Endothelial cell of umbilical vein (primary cell): ENCODE measurements at regions not wholly inside any gene's neighbourhood (a gene's known extent, or its start where the extent isn't known, plus 50 kb on each side); places are given as distances from the start of the nearest gene placed in this dataset.

Source experiments
- BruUV-seq: library from RNA; stranded (reverse); fragments of 400-500 nt; replicated peaks from 2 replicates; lab custom pipeline; 2021; lab: Mats Ljungman, UMichigan
- CTCF ChIA-PET: fragments of 300-600, 350-600 bp; sonication (Branson Sonifier 250); formaldehyde crosslinking; loops from one replicate; lab custom pipeline; 2021; ENCODE audit warnings: antibody characterized with exemption, inconsistent platforms; lab: Charles Lee
- POLR2A ChIA-PET: fragments of 300-600, 350-600 bp; sonication (Branson Sonifier 250); formaldehyde crosslinking; loops from one replicate; lab custom pipeline; 2021; ENCODE audit warnings: antibody characterized with exemption, inconsistent platforms; lab: Charles Lee
- DNase-seq: peaks from one replicate; pipeline ENCODE4 v3.0.0-alpha.2; 2011; ENCODE audit warnings: low read depth, low spot score
- FAIRE-seq: peaks from 2 replicates; lab custom pipeline; 2011; peaks lifted over from hg19 to GRCh38; lab: Jason Lieb, UNC
- H2AFZ ChIP-seq: 2 replicates; pipeline ENCODE4 v1.6.0; 2012; ENCODE audit warnings: low read depth, low read length, control low read depth, inconsistent platforms
- H3K27ac ChIP-seq: 2 replicates; pipeline ENCODE4 v1.5.1; 2011; ENCODE audit warnings: low read depth, mild to moderate bottlenecking, control low read depth, low read length, moderate library complexity; ENCODE audit not compliant: insufficient read depth
- H3K27me3 ChIP-seq, 2 experiments: 2 replicates each; pipeline versions ENCODE4 v1.6.0 to v1.6.1; 2011; ENCODE audit warnings: low read length in 2 of 2, mixed read lengths in 1 of 2; ENCODE audit not compliant: control insufficient read depth in 2 of 2, insufficient read depth in 2 of 2
- H3K36me3 ChIP-seq, 2 experiments: 2 replicates in 1 of 2; 3 replicates in 1 of 2; pipeline ENCODE4 v1.5.1; 2011; ENCODE audit warnings: low read length in 2 of 2, mild to moderate bottlenecking in 1 of 2, moderate library complexity in 1 of 2; ENCODE audit not compliant: control insufficient read depth in 2 of 2, insufficient read depth in 2 of 2; ENCODE audit errors: extremely low read depth in 1 of 2
- H3K4me1 ChIP-seq: 3 replicates; pipeline ENCODE4 v1.5.1; 2011; ENCODE audit warnings: mild to moderate bottlenecking, low read length; ENCODE audit not compliant: control insufficient read depth, insufficient read depth; ENCODE audit errors: extremely low read depth
- H3K4me2 ChIP-seq: 2 replicates; pipeline ENCODE4 v1.6.1; 2011; ENCODE audit warnings: low read length, control low read depth, mixed read lengths; ENCODE audit not compliant: insufficient read depth
- H3K4me3 ChIP-seq, 3 experiments: fragments of 200-600 bp in 1 of 3; sonication (generic), shearing (Covaris generic) in 1 of 3; replicated peaks in 1 of 3; 2 replicates each; pipeline ENCODE4 v1.5.1; 2011 to 2016; ENCODE audit warnings: control low read depth in 3 of 3, low read length in 3 of 3, mild to moderate bottlenecking in 2 of 3, inconsistent platforms in 1 of 3, low read depth in 1 of 3, moderate library complexity in 1 of 3; ENCODE audit not compliant: insufficient read depth in 1 of 3
- H3K79me2 ChIP-seq: 2 replicates; pipeline ENCODE4 v1.6.0; 2012; ENCODE audit warnings: low read length, inconsistent platforms; ENCODE audit not compliant: control insufficient read depth, insufficient read depth
- H3K9ac ChIP-seq: replicated peaks from 2 replicates; pipeline ENCODE3; 2011; ENCODE audit warnings: low read length, control low read depth; ENCODE audit not compliant: insufficient read depth; ENCODE audit errors: extremely low read depth
- H3K9me1 ChIP-seq: replicated peaks from 3 replicates; pipeline ENCODE4 v1.6.0; 2011; ENCODE audit warnings: mild to moderate bottlenecking, low read length; ENCODE audit not compliant: control insufficient read depth, insufficient read depth; ENCODE audit errors: extremely low read depth
- H3K9me3 ChIP-seq: replicated peaks from 2 replicates; pipeline ENCODE4 v1.5.1; 2012; ENCODE audit warnings: low read length, inconsistent platforms; ENCODE audit not compliant: control insufficient read depth, insufficient read depth
- H4K20me1 ChIP-seq: replicated peaks from 2 replicates; pipeline ENCODE3; 2011; ENCODE audit warnings: mild to moderate bottlenecking, low read length; ENCODE audit not compliant: control insufficient read depth, insufficient read depth; ENCODE audit errors: extremely low read depth
- CTCF ChIP-seq, 2 donors: IDR thresholded peaks; 1 replicate in 1 of 2; 2 replicates in 1 of 2; pipeline ENCODE4 v1.5.1; 2011; ENCODE audit warnings: low read length in 2 of 2, mild to moderate bottlenecking in 2 of 2, moderate library complexity in 2 of 2, control low read depth in 1 of 2, inconsistent platforms in 1 of 2, low read depth in 1 of 2; ENCODE audit not compliant: insufficient read depth in 1 of 2; ENCODE audit errors: extremely low read depth in 1 of 2
- EZH2 ChIP-seq: IDR thresholded peaks from 2 replicates; pipeline ENCODE4 v1.6.1; 2012; ENCODE audit warnings: borderline replicate concordance, low read depth, mild to moderate bottlenecking, moderate library complexity, low read length, inconsistent platforms; ENCODE audit not compliant: severe bottlenecking
- FOS ChIP-seq: IDR thresholded peaks from 2 replicates; pipeline ENCODE4 v1.6.1; 2011; ENCODE audit warnings: mild to moderate bottlenecking, low read length, moderate library complexity, borderline replicate concordance; ENCODE audit not compliant: insufficient read depth
- GATA2 ChIP-seq: IDR thresholded peaks from 2 replicates; pipeline ENCODE4 v1.7.0; 2011; ENCODE audit warnings: low read depth, mild to moderate bottlenecking, moderate library complexity, mixed read lengths, low read length; ENCODE audit not compliant: insufficient read length, insufficient read depth
- JUN ChIP-seq: IDR thresholded peaks from 2 replicates; pipeline ENCODE4 v1.6.1; 2011; ENCODE audit warnings: borderline replicate concordance, low read depth; ENCODE audit not compliant: insufficient read length, insufficient read depth
- MAX ChIP-seq: IDR thresholded peaks from 2 replicates; pipeline ENCODE4 v1.6.1; 2011; ENCODE audit not compliant: insufficient read depth, insufficient read length
- MYC ChIP-seq: IDR thresholded peaks from one replicate; pipeline ENCODE4 v1.6.1; 2011; ENCODE audit warnings: mild to moderate bottlenecking, low read depth, low read length
- POLR2A ChIP-seq: IDR thresholded peaks from 2 replicates; pipeline ENCODE4 v1.6.1; 2012; ENCODE audit warnings: low read depth, mild to moderate bottlenecking, control low read depth, low read length
- POLR2AphosphoS5 ChIP-seq: IDR thresholded peaks from 2 replicates; pipeline ENCODE4 v1.6.1; 2012; ENCODE audit warnings: low read depth, mild to moderate bottlenecking, control low read depth, low read length, moderate library complexity; ENCODE audit not compliant: insufficient read depth
- dilution Hi-C: fragments of 300-500 bp; cut with MboI; formaldehyde crosslinking; loops from one replicate; pipeline ENCODE4 v1.15.0; 2019; ENCODE audit warnings: low sequenced_read_pairs; ENCODE audit not compliant: extremely low pct_ligation_motif_present
- intact Hi-C: fragments of 100-400 bp; cut with micrococcal nuclease; formaldehyde crosslinking; loops from one replicate; pipeline ENCODE4 v1.10.0; 2022

GRCh38 chr5:136613230-136613629, 247.9 kb upstream of the TRPC7 start:
- no peak overlapping the region for H3K4me2 ChIP-seq
- CTCF ChIA-PET, result interaction anchor here (1.5 kb wide), 1 partner anchor 73 kb away, joined by 3 read pairs; no protein-coding TSS in a partner anchor

GRCh38 chr5:136605638-136606037, 240.3 kb upstream of the TRPC7 start:
- intact Hi-C loops (no loop called here), dilution Hi-C loops (no loop called here)
- Histone ChIP-seq H3K9ac (no peak overlapping the region), H3K4me3 (no peak overlapping the region), H3K9me1 (no peaks in the 10 kb centered on the region), H3K79me2 (no peaks in the 10 kb centered on the region), H3K27me3 (no peaks in the 10 kb centered on the region), H3K9me3 (peaks cover 2% of the 10 kb centered on the region), H3K4me2 (no peak overlapping the region), H3K36me3 (no peaks in the 10 kb centered on the region), H2AFZ (no peak overlapping the region), H3K4me1 (peaks cover 7% of the 10 kb centered on the region), H4K20me1 (no peaks in the 10 kb centered on the region), H3K27ac (no peak overlapping the region)
- TF ChIP-seq POLR2AphosphoS5 (no peak), JUN (no peak), MAX (no peak), GATA2 (no peak), FOS (no peak), POLR2A (no peak), CTCF (IDR thresholded peaks at IDR 0.05; ENCODE audit: extremely low read depth in 1 of 2, insufficient read depth in 1 of 2, low read depth in 1 of 2, low read length in 2 of 2) (no peak), EZH2 (no peak), MYC (no peak)
- no TSS peak for BruUV-seq
- FAIRE-seq (no peak), DNase-seq (no peak)
- POLR2A ChIA-PET, result no interaction called here
- CTCF ChIA-PET, result interaction anchor here (0.9 to 1.2 kb wide), 2 partner anchors 10 to 80 kb away, joined by 3 to 5 read pairs; no protein-coding TSS in a partner anchor

More at GRCh38 chr5:136613230-136613629, 247.9 kb upstream of the TRPC7 start:
- Histone ChIP-seq H4K20me1 (no peaks in the 10 kb centered on the region), H3K27me3 (no peaks in the 10 kb centered on the region), H3K9me3 (no peaks in the 10 kb centered on the region), H3K79me2 (no peaks in the 10 kb centered on the region), H2AFZ (no peak overlapping the region), H3K9ac (no peak overlapping the region), H3K27ac (peak overlapping the region; percentile 3), H3K4me3 (no peak overlapping the region), H3K9me1 (no peaks in the 10 kb centered on the region), H3K4me1 (peaks cover 39% of the 10 kb centered on the region), H3K36me3 (no peaks in the 10 kb centered on the region)
- FAIRE-seq (no peak), DNase-seq (no peak)
- no TSS peak for BruUV-seq
- dilution Hi-C loops (no loop called here), intact Hi-C loops (no loop called here)
- POLR2A ChIA-PET, result no interaction called here
- no peak for TF ChIP-seq MYC
- no peak for TF ChIP-seq POLR2AphosphoS5
- peak; percentile 52 for TF ChIP-seq GATA2
- TF ChIP-seq FOS, result peak; percentile 68
